GM23248 (cell line): ENCODE measurements at regions not wholly inside any gene's neighbourhood (a gene's known extent, or its start where the extent isn't known, plus 50 kb on each side); places are given as distances from the start of the nearest gene placed in this dataset.

Experiments used
- EZH2 ChIP-seq: fragments of 200-600 bp; sonication (generic); IDR thresholded peaks from 2 replicates; pipeline ENCODE4 v1.6.1; 2018; ENCODE audit warnings: antibody characterized with exemption, mild to moderate bottlenecking; ENCODE audit not compliant: insufficient read depth, poor library complexity, severe bottlenecking
- EZH2phosphoT487 ChIP-seq: fragments of 200-600 bp; sonication (generic); IDR thresholded peaks from 2 replicates; pipeline ENCODE4 v1.6.1; 2018; ENCODE audit warnings: antibody characterized with exemption, moderate library complexity, mild to moderate bottlenecking, low read depth; ENCODE audit not compliant: insufficient read depth

GRCh38 chr16:79797486-79797885 lies 196.9 kb upstream of the MAF start:
- TF ChIP-seq EZH2phosphoT487 (no peak), EZH2 (no peak)
